Endothelial cell of umbilical vein (primary cell): ENCODE measurements at regions not wholly inside any gene's neighbourhood (a gene's known extent, or its start where the extent isn't known, plus 50 kb on each side); places are given as distances from the start of the nearest gene placed in this dataset.

Source experiments
- BruUV-seq: library from RNA; stranded (reverse); fragments of 400-500 nt; replicated peaks from 2 replicates; lab custom pipeline; 2021; lab: Mats Ljungman, UMichigan
- CTCF ChIA-PET: fragments of 300-600, 350-600 bp; sonication (Branson Sonifier 250); formaldehyde crosslinking; loops from one replicate; lab custom pipeline; 2021; ENCODE audit warnings: antibody characterized with exemption, inconsistent platforms; lab: Charles Lee
- POLR2A ChIA-PET: fragments of 300-600, 350-600 bp; sonication (Branson Sonifier 250); formaldehyde crosslinking; loops from one replicate; lab custom pipeline; 2021; ENCODE audit warnings: antibody characterized with exemption, inconsistent platforms; lab: Charles Lee
- DNase-seq: peaks from one replicate; pipeline ENCODE4 v3.0.0-alpha.2; 2011; ENCODE audit warnings: low read depth, low spot score
- FAIRE-seq: peaks from 2 replicates; lab custom pipeline; 2011; peaks lifted over from hg19 to GRCh38; lab: Jason Lieb, UNC
- H2AFZ ChIP-seq: 2 replicates; pipeline ENCODE4 v1.6.0; 2012; ENCODE audit warnings: low read depth, low read length, control low read depth, inconsistent platforms
- H3K27ac ChIP-seq: 2 replicates; pipeline ENCODE4 v1.5.1; 2011; ENCODE audit warnings: low read depth, mild to moderate bottlenecking, control low read depth, low read length, moderate library complexity; ENCODE audit not compliant: insufficient read depth
- H3K27me3 ChIP-seq, 2 experiments: 2 replicates each; pipeline versions ENCODE4 v1.6.0 to v1.6.1; 2011; ENCODE audit warnings: low read length in 2 of 2, mixed read lengths in 1 of 2; ENCODE audit not compliant: control insufficient read depth in 2 of 2, insufficient read depth in 2 of 2
- H3K36me3 ChIP-seq, 2 experiments: 2 replicates in 1 of 2; 3 replicates in 1 of 2; pipeline ENCODE4 v1.5.1; 2011; ENCODE audit warnings: low read length in 2 of 2, mild to moderate bottlenecking in 1 of 2, moderate library complexity in 1 of 2; ENCODE audit not compliant: control insufficient read depth in 2 of 2, insufficient read depth in 2 of 2; ENCODE audit errors: extremely low read depth in 1 of 2
- H3K4me1 ChIP-seq: 3 replicates; pipeline ENCODE4 v1.5.1; 2011; ENCODE audit warnings: mild to moderate bottlenecking, low read length; ENCODE audit not compliant: control insufficient read depth, insufficient read depth; ENCODE audit errors: extremely low read depth
- H3K4me2 ChIP-seq: 2 replicates; pipeline ENCODE4 v1.6.1; 2011; ENCODE audit warnings: low read length, control low read depth, mixed read lengths; ENCODE audit not compliant: insufficient read depth
- H3K4me3 ChIP-seq, 3 experiments: fragments of 200-600 bp in 1 of 3; sonication (generic), shearing (Covaris generic) in 1 of 3; replicated peaks in 1 of 3; 2 replicates each; pipeline ENCODE4 v1.5.1; 2011 to 2016; ENCODE audit warnings: control low read depth in 3 of 3, low read length in 3 of 3, mild to moderate bottlenecking in 2 of 3, inconsistent platforms in 1 of 3, low read depth in 1 of 3, moderate library complexity in 1 of 3; ENCODE audit not compliant: insufficient read depth in 1 of 3
- H3K79me2 ChIP-seq: 2 replicates; pipeline ENCODE4 v1.6.0; 2012; ENCODE audit warnings: low read length, inconsistent platforms; ENCODE audit not compliant: control insufficient read depth, insufficient read depth
- H3K9ac ChIP-seq: replicated peaks from 2 replicates; pipeline ENCODE3; 2011; ENCODE audit warnings: low read length, control low read depth; ENCODE audit not compliant: insufficient read depth; ENCODE audit errors: extremely low read depth
- H3K9me1 ChIP-seq: replicated peaks from 3 replicates; pipeline ENCODE4 v1.6.0; 2011; ENCODE audit warnings: mild to moderate bottlenecking, low read length; ENCODE audit not compliant: control insufficient read depth, insufficient read depth; ENCODE audit errors: extremely low read depth
- H3K9me3 ChIP-seq: replicated peaks from 2 replicates; pipeline ENCODE4 v1.5.1; 2012; ENCODE audit warnings: low read length, inconsistent platforms; ENCODE audit not compliant: control insufficient read depth, insufficient read depth
- H4K20me1 ChIP-seq: replicated peaks from 2 replicates; pipeline ENCODE3; 2011; ENCODE audit warnings: mild to moderate bottlenecking, low read length; ENCODE audit not compliant: control insufficient read depth, insufficient read depth; ENCODE audit errors: extremely low read depth
- EZH2 ChIP-seq: IDR thresholded peaks from 2 replicates; pipeline ENCODE4 v1.6.1; 2012; ENCODE audit warnings: borderline replicate concordance, low read depth, mild to moderate bottlenecking, moderate library complexity, low read length, inconsistent platforms; ENCODE audit not compliant: severe bottlenecking
- FOS ChIP-seq: IDR thresholded peaks from 2 replicates; pipeline ENCODE4 v1.6.1; 2011; ENCODE audit warnings: mild to moderate bottlenecking, low read length, moderate library complexity, borderline replicate concordance; ENCODE audit not compliant: insufficient read depth
- GATA2 ChIP-seq: IDR thresholded peaks from 2 replicates; pipeline ENCODE4 v1.7.0; 2011; ENCODE audit warnings: low read depth, mild to moderate bottlenecking, moderate library complexity, mixed read lengths, low read length; ENCODE audit not compliant: insufficient read length, insufficient read depth
- JUN ChIP-seq: IDR thresholded peaks from 2 replicates; pipeline ENCODE4 v1.6.1; 2011; ENCODE audit warnings: borderline replicate concordance, low read depth; ENCODE audit not compliant: insufficient read length, insufficient read depth
- MAX ChIP-seq: IDR thresholded peaks from 2 replicates; pipeline ENCODE4 v1.6.1; 2011; ENCODE audit not compliant: insufficient read depth, insufficient read length
- MYC ChIP-seq: IDR thresholded peaks from one replicate; pipeline ENCODE4 v1.6.1; 2011; ENCODE audit warnings: mild to moderate bottlenecking, low read depth, low read length
- POLR2A ChIP-seq: IDR thresholded peaks from 2 replicates; pipeline ENCODE4 v1.6.1; 2012; ENCODE audit warnings: low read depth, mild to moderate bottlenecking, control low read depth, low read length
- POLR2AphosphoS5 ChIP-seq: IDR thresholded peaks from 2 replicates; pipeline ENCODE4 v1.6.1; 2012; ENCODE audit warnings: low read depth, mild to moderate bottlenecking, control low read depth, low read length, moderate library complexity; ENCODE audit not compliant: insufficient read depth
- dilution Hi-C: fragments of 300-500 bp; cut with MboI; formaldehyde crosslinking; loops from one replicate; pipeline ENCODE4 v1.15.0; 2019; ENCODE audit warnings: low sequenced_read_pairs; ENCODE audit not compliant: extremely low pct_ligation_motif_present
- intact Hi-C: fragments of 100-400 bp; cut with micrococcal nuclease; formaldehyde crosslinking; loops from one replicate; pipeline ENCODE4 v1.10.0; 2022
- TF ChIP-seq, protein P1 (sequence below), 2 donors: IDR thresholded peaks; 1 replicate in 1 of 2; 2 replicates in 1 of 2; pipeline ENCODE4 v1.5.1; 2011; ENCODE audit warnings: low read length in 2 of 2, mild to moderate bottlenecking in 2 of 2, moderate library complexity in 2 of 2, control low read depth in 1 of 2, inconsistent platforms in 1 of 2, low read depth in 1 of 2; ENCODE audit not compliant: insufficient read depth in 1 of 2; ENCODE audit errors: extremely low read depth in 1 of 2

DNA sequence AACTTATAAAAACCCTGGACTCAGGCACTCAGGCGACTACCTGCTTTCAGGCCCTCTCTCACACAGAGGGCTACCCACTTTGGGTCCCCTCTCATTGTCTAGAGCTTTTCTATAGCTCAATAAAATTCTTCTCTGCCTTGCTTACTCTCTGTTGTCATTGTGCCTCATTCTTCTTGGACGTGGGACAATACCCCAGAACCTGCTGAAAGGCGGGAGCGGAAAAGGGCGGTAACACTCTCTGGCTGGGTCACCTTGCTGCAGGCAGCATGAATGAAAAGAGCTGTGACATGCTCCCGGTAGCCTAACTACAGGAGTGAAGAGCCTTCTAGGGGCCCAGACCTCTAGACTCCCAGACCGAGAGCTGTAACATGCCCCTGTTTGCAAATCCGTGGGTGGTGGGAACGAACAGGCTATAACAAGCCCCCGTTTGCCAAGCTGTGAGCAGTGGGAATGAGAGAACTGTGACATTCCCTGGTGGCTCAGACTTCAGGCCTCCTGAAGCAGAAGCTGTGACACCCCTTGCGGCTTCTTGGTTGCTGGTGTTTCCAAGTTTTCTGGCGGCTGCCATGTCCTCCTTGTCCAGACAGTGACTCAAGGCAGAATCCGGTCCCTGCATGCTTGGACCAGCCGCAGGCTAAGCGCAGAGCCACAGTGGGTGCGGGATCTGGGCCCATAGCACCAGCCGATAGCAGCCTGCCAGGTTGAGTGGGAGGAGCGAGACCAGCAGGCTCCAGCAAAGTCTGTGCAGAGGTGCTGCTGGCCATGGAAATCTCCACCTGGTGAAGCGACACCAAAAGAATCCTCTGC lies 684.6 kb downstream of the ARAP2 start:
- Histone ChIP-seq H3K27me3 (no peaks in the 10 kb centered on the region), H3K9me3 (peaks cover 3% of the 10 kb centered on the region), H3K9ac (no peak overlapping the region), H3K27ac (no peak overlapping the region), H3K4me1 (no peaks in the 10 kb centered on the region), H3K4me3 (no peak overlapping the region), H4K20me1 (no peaks in the 10 kb centered on the region), H3K36me3 (no peaks in the 10 kb centered on the region), H3K9me1 (no peaks in the 10 kb centered on the region), H3K4me2 (no peak overlapping the region), H3K79me2 (no peaks in the 10 kb centered on the region), H2AFZ (no peak overlapping the region)
- TF ChIP-seq FOS = no peak
- TF ChIP-seq POLR2A = no peak
- no peak for TF ChIP-seq MAX
- no peak for TF ChIP-seq POLR2AphosphoS5
- TF ChIP-seq, protein P1, sequence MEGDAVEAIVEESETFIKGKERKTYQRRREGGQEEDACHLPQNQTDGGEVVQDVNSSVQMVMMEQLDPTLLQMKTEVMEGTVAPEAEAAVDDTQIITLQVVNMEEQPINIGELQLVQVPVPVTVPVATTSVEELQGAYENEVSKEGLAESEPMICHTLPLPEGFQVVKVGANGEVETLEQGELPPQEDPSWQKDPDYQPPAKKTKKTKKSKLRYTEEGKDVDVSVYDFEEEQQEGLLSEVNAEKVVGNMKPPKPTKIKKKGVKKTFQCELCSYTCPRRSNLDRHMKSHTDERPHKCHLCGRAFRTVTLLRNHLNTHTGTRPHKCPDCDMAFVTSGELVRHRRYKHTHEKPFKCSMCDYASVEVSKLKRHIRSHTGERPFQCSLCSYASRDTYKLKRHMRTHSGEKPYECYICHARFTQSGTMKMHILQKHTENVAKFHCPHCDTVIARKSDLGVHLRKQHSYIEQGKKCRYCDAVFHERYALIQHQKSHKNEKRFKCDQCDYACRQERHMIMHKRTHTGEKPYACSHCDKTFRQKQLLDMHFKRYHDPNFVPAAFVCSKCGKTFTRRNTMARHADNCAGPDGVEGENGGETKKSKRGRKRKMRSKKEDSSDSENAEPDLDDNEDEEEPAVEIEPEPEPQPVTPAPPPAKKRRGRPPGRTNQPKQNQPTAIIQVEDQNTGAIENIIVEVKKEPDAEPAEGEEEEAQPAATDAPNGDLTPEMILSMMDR (IDR thresholded peaks at IDR 0.05; ENCODE audit: extremely low read depth in 1 of 2, insufficient read depth in 1 of 2, low read depth in 1 of 2, low read length in 2 of 2) = no peak
- TF ChIP-seq MYC = no peak
- no peak for TF ChIP-seq GATA2
- no peak for TF ChIP-seq EZH2
- TF ChIP-seq JUN = no peak
- CTCF ChIA-PET = no interaction called here
- intact Hi-C loops = no loop called here
- DNase-seq (no peak), FAIRE-seq (no peak)
- POLR2A ChIA-PET = no interaction called here
- dilution Hi-C loops = no loop called here
- no TSS peak for BruUV-seq
